NCI-H2196 treated with DMSO at 0.1 percent for 48 hours (cell line): ENCODE measurements at regions not wholly inside any gene's neighbourhood (a gene's known extent, or its start where the extent isn't known, plus 50 kb on each side); places are given as distances from the start of the nearest gene placed in this dataset.

Experiments
- DNase-seq: peaks from one replicate; lab custom pipeline; 2025; ENCODE audit not compliant: unreplicated experiment; lab: John Stamatoyannopoulos, UW

- DNase-seq, result no peak
Observed at GRCh38 chr7:31284106-31284505, 56.4 kb downstream of the NEUROD6 start.

- no peak for DNase-seq
Observed at GRCh38 chr7:31271641-31272405, 68.7 kb downstream of the NEUROD6 start.

GRCh38 chr7:31267486-31267885 lies 73.0 kb downstream of the NEUROD6 start:
- no peak for DNase-seq

GRCh38 chr7:31263338-31263737 lies 77.2 kb downstream of the NEUROD6 start:
- DNase-seq, result no peak

- no peak for DNase-seq
Observed at GRCh38 chr7:31261341-31261740, 79.2 kb downstream of the NEUROD6 start.

- DNase-seq, result no peak
Observed at GRCh38 chr7:31260851-31261250, 79.7 kb downstream of the NEUROD6 start.

- DNase-seq, result no peak
Observed at GRCh38 chr7:31258391-31258790, 82.1 kb downstream of the NEUROD6 start.

- DNase-seq, result no peak
Observed at GRCh38 chr7:31256506-31256905, 84.0 kb downstream of the NEUROD6 start.

GRCh38 chr7:31254926-31255325 lies 85.6 kb downstream of the NEUROD6 start:
- no peak for DNase-seq

GRCh38 chr7:31253532-31253931 lies 87.0 kb downstream of the NEUROD6 start:
- no peak for DNase-seq

- no peak for DNase-seq
Observed at GRCh38 chr7:31251441-31251840, 89.1 kb downstream of the NEUROD6 start.

GRCh38 chr7:31249671-31250070 lies 90.9 kb downstream of the NEUROD6 start:
- DNase-seq, result no peak

- no peak for DNase-seq
Observed at GRCh38 chr7:31236868-31237267, 103.7 kb downstream of the NEUROD6 start.

- DNase-seq, result no peak
Observed at GRCh38 chr7:31234836-31235605, 105.5 kb downstream of the NEUROD6 start.

- DNase-seq, result no peak
Observed at GRCh38 chr7:31228957-31229356, 111.6 kb downstream of the NEUROD6 start.

- no peak for DNase-seq
Observed at GRCh38 chr7:31214751-31215150, 125.8 kb downstream of the NEUROD6 start.

- no peak for DNase-seq
Observed at GRCh38 chr7:31211281-31211680, 129.2 kb downstream of the NEUROD6 start.

GRCh38 chr7:31204071-31204470 lies 136.5 kb downstream of the NEUROD6 start:
- DNase-seq, result no peak

- DNase-seq, result no peak
Observed at GRCh38 chr7:31203551-31203950, 137.0 kb downstream of the NEUROD6 start.

- no peak for DNase-seq
Observed at GRCh38 chr7:31202801-31203200, 137.7 kb downstream of the NEUROD6 start.

GRCh38 chr7:31192986-31193385 lies 140.9 kb downstream of the ADCYAP1R1 start:
- DNase-seq, result peak; percentile 38

- DNase-seq, result no peak
Observed at GRCh38 chr7:31190906-31191305, 138.8 kb downstream of the ADCYAP1R1 start.
